ENCODE measurements at regions not wholly inside any gene's neighbourhood (a gene's known extent, or its start where the extent isn't known, plus 50 kb on each side); places are given as distances from the start of the nearest gene placed in this dataset.
"Not testable (repeated sequence)": the region's sequence is repeated elsewhere in the genome, so short reads cannot be mapped to it uniquely, and the experiment has no call there.

DNA sequence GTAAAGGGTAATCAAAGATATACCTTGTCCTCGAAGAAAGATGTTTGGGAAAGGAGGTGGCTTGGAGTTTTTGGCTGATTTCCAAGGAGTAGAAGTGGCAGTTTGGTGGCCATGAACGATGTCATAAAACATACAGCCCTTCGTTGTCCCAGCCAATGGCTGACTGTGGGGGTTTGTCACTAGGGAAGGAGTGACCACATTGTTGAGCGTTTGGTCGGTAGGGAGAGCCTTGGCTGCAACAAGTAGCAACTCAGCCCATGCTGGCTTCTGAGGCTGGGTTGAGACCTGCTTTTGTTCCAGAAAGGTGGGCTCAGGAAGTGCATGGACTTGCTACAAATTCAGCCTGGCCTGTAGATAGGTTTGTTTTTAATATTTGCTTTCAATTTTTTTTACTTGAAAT is 128.3 kb downstream of the BOD1 start:
- H3K27ac Mint-ChIP-seq: no peak overlapping the region
- no peak overlapping the region for H3K4me3 ChIP-seq (ENCODE audit: low read length)
- peaks cover 0 to 4% (median 0%) of the 10 kb centered on the region in 5 donors for H3K36me3 Mint-ChIP-seq
- ATAC-seq: no peak
- POLR2A ChIA-PET: no interaction called here
- intact Hi-C loops (cut with micrococcal nuclease): no loop called here
- no peaks in the 10 kb centered on the region for H3K4me1 Mint-ChIP-seq
- no peaks in the 10 kb centered on the region for H3K27me3 ChIP-seq (ENCODE audit: control insufficient read depth in 2 of 2, insufficient read depth in 2 of 2, low read length in 2 of 2)
- no peak overlapping the region for H3K27ac ChIP-seq (ENCODE audit: low read depth, low read length)
- no peak overlapping the region for H3K4me3 Mint-ChIP-seq
- H3K27me3 Mint-ChIP-seq: peaks cover 4 to 43% (median 29%) of the 10 kb centered on the region in 5 donors
- DNase-seq: no peak
- CTCF ChIA-PET: no interaction called here
- no peaks in the 10 kb centered on the region for H3K36me3 ChIP-seq (ENCODE audit: control insufficient read depth in 2 of 3, insufficient read depth in 3 of 3, low read length in 3 of 3)
- peaks cover 0 to 8% (median 0%) of the 10 kb centered on the region in 11 donors for H3K9me3 Mint-ChIP-seq
- no peaks in the 10 kb centered on the region for H3K4me1 ChIP-seq (ENCODE audit: control insufficient read depth in 2 of 2, insufficient read depth in 2 of 2, low read length in 2 of 2)
- no peaks in the 10 kb centered on the region for H3K9me3 ChIP-seq (ENCODE audit: control insufficient read depth in 2 of 3, low read length in 3 of 3)

- Mint-ChIP-seq H3K27me3 (peaks cover 4 to 44% (median 32%) of the 10 kb centered on the region in 5 donors), H3K36me3 (peaks cover 0 to 4% (median 0%) of the 10 kb centered on the region in 5 donors), H3K4me1 (no peaks in the 10 kb centered on the region), H3K27ac (no peak overlapping the region), H3K4me3 (no peak overlapping the region), H3K9me3 (peaks cover 0 to 8% (median 0%) of the 10 kb centered on the region in 11 donors)
- H3K9me3 ChIP-seq (ENCODE audit: control insufficient read depth in 2 of 3, low read length in 3 of 3): no peaks in the 10 kb centered on the region
- H3K27me3 ChIP-seq (ENCODE audit: control insufficient read depth in 2 of 2, insufficient read depth in 2 of 2, low read length in 2 of 2): no peaks in the 10 kb centered on the region
- no peaks in the 10 kb centered on the region for H3K4me1 ChIP-seq (ENCODE audit: control insufficient read depth in 2 of 2, insufficient read depth in 2 of 2, low read length in 2 of 2)
- DNase-seq (no peak), ATAC-seq (no peak)
- H3K4me3 ChIP-seq (ENCODE audit: low read length): no peak overlapping the region
- CTCF ChIA-PET: no interaction called here
- no peak overlapping the region for H3K27ac ChIP-seq (ENCODE audit: low read depth, low read length)
- no peaks in the 10 kb centered on the region for H3K36me3 ChIP-seq (ENCODE audit: control insufficient read depth in 2 of 3, insufficient read depth in 3 of 3, low read length in 3 of 3)
- POLR2A ChIA-PET: no interaction called here
- intact Hi-C loops (cut with micrococcal nuclease): no loop called here
These were observed 129.2 kb downstream of the BOD1 start for GRCh38 chr5:173487300-173487699.

DNA sequence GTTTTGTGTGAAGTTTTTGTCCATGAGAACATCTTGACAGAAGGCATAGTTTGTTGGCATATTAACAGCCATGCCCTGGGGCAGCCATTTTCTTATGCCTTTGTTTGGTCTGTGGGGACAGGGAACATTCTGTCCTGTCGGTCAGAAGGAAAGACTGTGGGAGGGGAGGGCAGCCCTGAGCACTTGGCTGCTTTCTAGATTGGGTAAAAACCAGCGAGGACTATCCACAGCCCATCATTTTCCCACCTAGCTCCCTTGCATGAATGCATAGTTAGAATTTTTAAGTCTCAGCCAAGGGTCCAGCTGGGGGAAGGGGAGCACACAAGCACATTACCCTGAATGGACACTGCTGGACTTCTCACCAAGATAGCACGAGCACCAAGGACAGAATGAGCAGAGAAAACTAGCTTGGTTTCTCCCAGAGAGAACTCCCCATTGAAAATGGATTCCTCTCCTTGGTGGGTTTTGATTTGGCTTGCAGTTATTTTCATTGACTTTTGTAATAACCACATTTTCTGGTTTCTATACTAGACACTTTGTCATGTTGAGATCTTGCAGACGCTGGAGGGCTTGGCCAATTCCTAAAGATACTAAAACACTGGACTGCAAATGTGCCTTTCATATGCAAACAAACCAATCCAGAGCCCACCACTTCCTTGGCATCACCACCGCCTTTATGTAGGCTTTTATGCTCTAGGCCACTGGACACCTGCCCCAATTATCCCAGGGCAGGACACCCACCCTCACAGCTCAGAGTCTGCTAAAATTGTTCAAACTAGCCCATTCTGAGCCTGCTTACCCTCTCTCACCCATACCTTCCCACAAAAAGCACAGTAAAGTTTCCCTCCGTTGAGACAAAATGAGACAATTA is 129.9 kb downstream of the BOD1 start:
- Mint-ChIP-seq H3K4me1 (no peaks in the 10 kb centered on the region), H3K9me3 (peaks cover 0 to 8% (median 0%) of the 10 kb centered on the region in 11 donors), H3K27me3 (peaks cover 4 to 38% (median 28%) of the 10 kb centered on the region in 5 donors), H3K4me3 (no peak overlapping the region), H3K27ac (no peak overlapping the region), H3K36me3 (peaks cover 0 to 4% (median 0%) of the 10 kb centered on the region in 5 donors)
- no peaks in the 10 kb centered on the region for H3K36me3 ChIP-seq (ENCODE audit: control insufficient read depth in 2 of 3, insufficient read depth in 3 of 3, low read length in 3 of 3)
- H3K27me3 ChIP-seq (ENCODE audit: control insufficient read depth in 2 of 2, insufficient read depth in 2 of 2, low read length in 2 of 2): no peaks in the 10 kb centered on the region
- ChIA-PET CTCF (no interaction called here), POLR2A (interaction anchor here (0.7 kb wide), 1 partner anchor 710 kb away, joined by 3 read pairs; no protein-coding TSS in a partner anchor)
- DNase-seq: no peak
- H3K27ac ChIP-seq (ENCODE audit: low read depth, low read length): no peak overlapping the region
- H3K4me1 ChIP-seq (ENCODE audit: control insufficient read depth in 2 of 2, insufficient read depth in 2 of 2, low read length in 2 of 2): no peaks in the 10 kb centered on the region
- no peak overlapping the region for H3K4me3 ChIP-seq (ENCODE audit: low read length)
- intact Hi-C loops (cut with micrococcal nuclease): no loop called here
- ATAC-seq: no peak
- H3K9me3 ChIP-seq (ENCODE audit: control insufficient read depth in 2 of 3, low read length in 3 of 3): no peaks in the 10 kb centered on the region

GRCh38 chr5:173484569-173484968 is 131.9 kb downstream of the BOD1 start:
- Mint-ChIP-seq H3K4me1 (no peaks in the 10 kb centered on the region), H3K9me3 (peaks cover 0 to 3% (median 0%) of the 10 kb centered on the region in 11 donors), H3K27ac (no peak overlapping the region), H3K36me3 (peaks cover 0 to 4% (median 0%) of the 10 kb centered on the region in 5 donors), H3K27me3 (peaks cover 4 to 35% (median 16%) of the 10 kb centered on the region in 5 donors), H3K4me3 (no peak overlapping the region)
- Histone ChIP-seq H3K27ac (ENCODE audit: low read depth, low read length) (no peak overlapping the region), H3K4me1 (ENCODE audit: control insufficient read depth in 2 of 2, insufficient read depth in 2 of 2, low read length in 2 of 2) (no peaks in the 10 kb centered on the region), H3K9me3 (ENCODE audit: control insufficient read depth in 2 of 3, low read length in 3 of 3) (no peaks in the 10 kb centered on the region), H3K36me3 (ENCODE audit: control insufficient read depth in 2 of 3, insufficient read depth in 3 of 3, low read length in 3 of 3) (no peaks in the 10 kb centered on the region), H3K27me3 (ENCODE audit: control insufficient read depth in 2 of 2, insufficient read depth in 2 of 2, low read length in 2 of 2) (no peaks in the 10 kb centered on the region), H3K4me3 (ENCODE audit: low read length) (no peak overlapping the region)
- ATAC-seq: no peak
- intact Hi-C loops (cut with micrococcal nuclease): no loop called here
- POLR2A ChIA-PET: no interaction called here
- DNase-seq: no peak
- CTCF ChIA-PET: no interaction called here

GRCh38 chr5:173483599-173483998 is 132.9 kb downstream of the BOD1 start:
- H3K4me3 Mint-ChIP-seq: not testable (repeated sequence)

DNA sequence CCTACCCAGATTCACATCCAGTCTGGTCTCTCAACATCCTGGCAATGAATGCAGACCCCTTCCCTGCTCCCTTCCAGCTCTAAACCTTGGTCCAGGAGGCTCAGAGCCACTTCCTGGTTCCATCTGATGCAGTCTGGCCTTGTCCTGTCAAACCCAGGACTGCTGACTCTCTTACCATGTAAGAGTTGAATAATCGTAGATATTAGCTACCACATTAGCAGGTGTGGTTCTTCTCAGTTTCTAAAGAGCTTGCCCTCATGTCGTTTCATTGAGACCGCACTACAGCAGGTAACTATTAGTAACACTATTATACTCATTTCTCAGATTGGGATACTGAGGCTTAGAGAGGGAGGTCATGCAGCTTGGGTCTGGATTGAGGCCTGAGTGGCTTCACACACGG is 133.3 kb downstream of the BOD1 start:
- Mint-ChIP-seq H3K27me3 (peaks cover 4 to 47% (median 14%) of the 10 kb centered on the region in 5 donors), H3K27ac (no peak overlapping the region), H3K36me3 (peaks cover 0 to 4% (median 0%) of the 10 kb centered on the region in 5 donors), H3K4me3 (no peak overlapping the region), H3K9me3 (peaks cover 0 to 1% (median 0%) of the 10 kb centered on the region in 11 donors), H3K4me1 (no peaks in the 10 kb centered on the region)
- intact Hi-C loops (cut with micrococcal nuclease): no loop called here
- DNase-seq (no peak), ATAC-seq (no peak)
- ChIA-PET CTCF (no interaction called here), POLR2A (no interaction called here)
- Histone ChIP-seq H3K9me3 (ENCODE audit: control insufficient read depth in 2 of 3, low read length in 3 of 3) (no peaks in the 10 kb centered on the region), H3K27me3 (ENCODE audit: control insufficient read depth in 2 of 2, insufficient read depth in 2 of 2, low read length in 2 of 2) (no peaks in the 10 kb centered on the region), H3K27ac (ENCODE audit: low read depth, low read length) (no peak overlapping the region), H3K4me1 (ENCODE audit: control insufficient read depth in 2 of 2, insufficient read depth in 2 of 2, low read length in 2 of 2) (no peaks in the 10 kb centered on the region), H3K36me3 (ENCODE audit: control insufficient read depth in 2 of 3, insufficient read depth in 3 of 3, low read length in 3 of 3) (no peaks in the 10 kb centered on the region), H3K4me3 (ENCODE audit: low read length) (no peak overlapping the region)

More at GRCh38 chr5:173483599-173483998, 132.9 kb downstream of the BOD1 start:
- intact Hi-C loops (cut with micrococcal nuclease); DNase-seq; H3K36me3 ChIP-seq (ENCODE audit: control insufficient read depth in 2 of 3, insufficient read depth in 3 of 3, low read length in 3 of 3); ATAC-seq; H3K4me1 Mint-ChIP-seq; H3K27ac ChIP-seq (ENCODE audit: low read depth, low read length); H3K4me1 ChIP-seq (ENCODE audit: control insufficient read depth in 2 of 2, insufficient read depth in 2 of 2, low read length in 2 of 2); H3K27ac Mint-ChIP-seq; H3K9me3 Mint-ChIP-seq; H3K4me3 ChIP-seq (ENCODE audit: low read length); H3K27me3 ChIP-seq (ENCODE audit: control insufficient read depth in 2 of 2, insufficient read depth in 2 of 2, low read length in 2 of 2); POLR2A ChIA-PET; CTCF ChIA-PET; H3K9me3 ChIP-seq (ENCODE audit: control insufficient read depth in 2 of 3, low read length in 3 of 3); H3K36me3 Mint-ChIP-seq: not testable (repeated sequence)
- H3K27me3 Mint-ChIP-seq: peaks cover 4 to 45% (median 11%) of the 10 kb centered on the region in 5 donors

DNA sequence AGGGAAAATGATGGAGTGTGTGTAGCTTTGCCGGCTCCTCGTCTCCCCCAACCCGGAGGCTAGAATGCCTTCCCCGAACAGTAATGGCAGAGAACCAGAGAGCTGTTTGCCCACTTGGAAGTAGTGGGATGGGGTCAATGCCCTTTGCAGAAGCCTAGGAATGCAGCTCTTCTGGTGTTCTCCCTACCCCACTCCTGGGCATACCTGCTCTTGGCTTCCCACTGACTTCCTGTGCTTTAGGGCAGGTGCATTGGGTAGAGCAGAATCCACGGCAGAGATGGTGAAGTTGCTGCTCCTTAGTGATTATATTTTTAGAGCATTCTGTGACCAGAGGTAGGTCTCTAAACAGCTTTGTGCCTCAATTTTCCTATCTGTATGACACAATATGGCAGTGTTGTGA is 134.6 kb downstream of the BOD1 start:
- Histone ChIP-seq H3K4me3 (ENCODE audit: low read length) (no peak overlapping the region), H3K27me3 (ENCODE audit: control insufficient read depth in 2 of 2, insufficient read depth in 2 of 2, low read length in 2 of 2) (no peaks in the 10 kb centered on the region), H3K4me1 (ENCODE audit: control insufficient read depth in 2 of 2, insufficient read depth in 2 of 2, low read length in 2 of 2) (no peaks in the 10 kb centered on the region), H3K36me3 (ENCODE audit: control insufficient read depth in 2 of 3, insufficient read depth in 3 of 3, low read length in 3 of 3) (no peaks in the 10 kb centered on the region), H3K9me3 (ENCODE audit: control insufficient read depth in 2 of 3, low read length in 3 of 3) (no peaks in the 10 kb centered on the region), H3K27ac (ENCODE audit: low read depth, low read length) (no peak overlapping the region)
- no peak overlapping the region for H3K4me3 Mint-ChIP-seq
- H3K36me3 Mint-ChIP-seq: no peaks in the 10 kb centered on the region
- H3K27me3 Mint-ChIP-seq: peaks cover 0 to 39% (median 17%) of the 10 kb centered on the region in 5 donors
- no peaks in the 10 kb centered on the region for H3K4me1 Mint-ChIP-seq
- H3K9me3 Mint-ChIP-seq: peaks cover 0 to 2% (median 0%) of the 10 kb centered on the region in 11 donors
- ChIA-PET POLR2A (no interaction called here), CTCF (no interaction called here)
- DNase-seq: no peak
- H3K27ac Mint-ChIP-seq: no peak overlapping the region
- intact Hi-C loops (cut with micrococcal nuclease): no loop called here
- no peak for ATAC-seq
